ENCODE measurements at regions not wholly inside any gene's neighbourhood (a gene's known extent, or its start where the extent isn't known, plus 50 kb on each side); places are given as distances from the start of the nearest gene placed in this dataset.

- TF ChIP-seq, protein P1, sequence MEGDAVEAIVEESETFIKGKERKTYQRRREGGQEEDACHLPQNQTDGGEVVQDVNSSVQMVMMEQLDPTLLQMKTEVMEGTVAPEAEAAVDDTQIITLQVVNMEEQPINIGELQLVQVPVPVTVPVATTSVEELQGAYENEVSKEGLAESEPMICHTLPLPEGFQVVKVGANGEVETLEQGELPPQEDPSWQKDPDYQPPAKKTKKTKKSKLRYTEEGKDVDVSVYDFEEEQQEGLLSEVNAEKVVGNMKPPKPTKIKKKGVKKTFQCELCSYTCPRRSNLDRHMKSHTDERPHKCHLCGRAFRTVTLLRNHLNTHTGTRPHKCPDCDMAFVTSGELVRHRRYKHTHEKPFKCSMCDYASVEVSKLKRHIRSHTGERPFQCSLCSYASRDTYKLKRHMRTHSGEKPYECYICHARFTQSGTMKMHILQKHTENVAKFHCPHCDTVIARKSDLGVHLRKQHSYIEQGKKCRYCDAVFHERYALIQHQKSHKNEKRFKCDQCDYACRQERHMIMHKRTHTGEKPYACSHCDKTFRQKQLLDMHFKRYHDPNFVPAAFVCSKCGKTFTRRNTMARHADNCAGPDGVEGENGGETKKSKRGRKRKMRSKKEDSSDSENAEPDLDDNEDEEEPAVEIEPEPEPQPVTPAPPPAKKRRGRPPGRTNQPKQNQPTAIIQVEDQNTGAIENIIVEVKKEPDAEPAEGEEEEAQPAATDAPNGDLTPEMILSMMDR (CRISPR knock-in tag; IDR thresholded peaks at IDR 0.05), result no peak
- TF ChIP-seq MAFK (conservative IDR thresholded peaks at IDR 0.05 in 1 of 2, IDR thresholded peaks at IDR 0.05 in 1 of 2; ENCODE audit: low read length in 2 of 2), result no peak
- TF ChIP-seq KLF9 (CRISPR knock-in tag; IDR thresholded peaks at IDR 0.05; ENCODE audit: low read depth), result no peak
- TF ChIP-seq ZBTB34 (CRISPR knock-in tag; IDR thresholded peaks at IDR 0.05), result no peak
- TF ChIP-seq EP300 (IDR thresholded peaks at IDR 0.05; ENCODE audit: low read depth in 2 of 2, low read length in 2 of 2), result no peak
- no peak for TF ChIP-seq EP300 (CRISPR knock-in tag; IDR thresholded peaks at IDR 0.05; ENCODE audit: borderline replicate concordance)
- TF ChIP-seq ELF1 (CRISPR knock-in tag; IDR thresholded peaks at IDR 0.05), result no peak
- no peak for TF ChIP-seq PRDM10 (CRISPR knock-in tag; IDR thresholded peaks at IDR 0.05; ENCODE audit: low read depth)
- TF ChIP-seq ZNF3 (CRISPR knock-in tag; IDR thresholded peaks at IDR 0.05), result no peak
- no peak for TF ChIP-seq POLR2A (IDR thresholded peaks at IDR 0.05; ENCODE audit: insufficient read depth in 1 of 2, low read depth in 2 of 2, low read length in 2 of 2)
- no peak for TF ChIP-seq KAT8 (CRISPR knock-in tag; IDR thresholded peaks at IDR 0.05)
- TF ChIP-seq TBL1XR1 (IDR thresholded peaks at IDR 0.05; ENCODE audit: borderline replicate concordance, low read length, partially characterized antibody), result no peak
- TF ChIP-seq ZSCAN31 (CRISPR knock-in tag; IDR thresholded peaks at IDR 0.05; ENCODE audit: low read depth), result no peak
- TF ChIP-seq FOSL1 (CRISPR knock-in tag; IDR thresholded peaks at IDR 0.05; ENCODE audit: borderline replicate concordance), result no peak
Observed at GRCh38 chr2:12844511-12844910, 127.8 kb downstream of the TRIB2 start.

Data from HepG2 (cell line).